HepG2 (cell line): ENCODE measurements at regions not wholly inside any gene's neighbourhood (a gene's known extent, or its start where the extent isn't known, plus 50 kb on each side); places are given as distances from the start of the nearest gene placed in this dataset.

Source experiments
- ATAC-seq: fragments of 200-7000 bp; cut with Tn5 transposase; 3 replicates; pipeline ENCODE4 v1.9.1; 2020; ENCODE audit warnings: mild to moderate bottlenecking, moderate library complexity
- BruUV-seq: library from RNA; stranded (reverse); fragments of 400-500 nt; replicated peaks from 2 replicates; lab custom pipeline; 2021; lab: Mats Ljungman, UMichigan
- CTCF ChIA-PET: fragments of 300-600 bp; formaldehyde crosslinking; extraction: SDS; loops from one replicate; lab custom pipeline; 2021; ENCODE audit warnings: low total read pairs, inconsistent platforms, low intra/inter-chr PET ratio; lab: Yijun Ruan, JAX
- POLR2A ChIA-PET: fragments of 350-600 bp; sonication (Branson Sonifier 250); formaldehyde crosslinking; loops from one replicate; lab custom pipeline; 2020; ENCODE audit warnings: antibody characterized with exemption, inconsistent platforms; lab: Yijun Ruan, JAX
- DNase-seq: peaks from one replicate; pipeline ENCODE4 v3.0.0-alpha.2; 2015; ENCODE audit warnings: low spot score
- FAIRE-seq: peaks from 3 replicates; lab custom pipeline; 2011; peaks lifted over from hg19 to GRCh38; lab: Jason Lieb, UNC
- H2AFZ ChIP-seq: one replicate; pipeline ENCODE4 v1.6.1; 2011; ENCODE audit warnings: low read length, inconsistent platforms
- H3K27ac ChIP-seq: fragments of 300-600 bp; 3 replicates; pipeline ENCODE4 v1.8.0; 2011; ENCODE audit warnings: mixed run types, mild to moderate bottlenecking, mixed read lengths, low read length, inconsistent platforms; ENCODE audit not compliant: insufficient read depth; ENCODE audit errors: extremely low read length
- H3K27me3 ChIP-seq, 2 experiments: fragments of 200-600 bp in 1 of 2; 2 replicates in 1 of 2; 3 replicates in 1 of 2; pipeline versions ENCODE4 v1.6.0 to v1.8.0; 2011; ENCODE audit warnings: low read length in 2 of 2, mild to moderate bottlenecking in 2 of 2, moderate library complexity in 2 of 2, inconsistent platforms in 1 of 2; ENCODE audit not compliant: insufficient read depth in 2 of 2, control insufficient read depth in 1 of 2
- H3K36me3 ChIP-seq, 2 experiments: fragments of 200-600 bp in 1 of 2; replicated peaks in 1 of 2; 2 replicates in 1 of 2; 3 replicates in 1 of 2; pipeline versions ENCODE4 v1.5.1 to v1.8.0; 2011; ENCODE audit warnings: low read length in 2 of 2, inconsistent platforms in 1 of 2; ENCODE audit not compliant: insufficient read depth in 2 of 2, control insufficient read depth in 1 of 2
- H3K4me1 ChIP-seq: 2 replicates; pipeline ENCODE4 v1.5.1; 2012; ENCODE audit warnings: low read length, inconsistent platforms; ENCODE audit not compliant: insufficient read depth
- H3K4me2 ChIP-seq: 2 replicates; pipeline ENCODE4 v1.6.0; 2011; ENCODE audit warnings: low read depth, low read length, inconsistent platforms
- H3K4me3 ChIP-seq, 3 experiments: fragments of 200-600 bp in 1 of 3; sonication (generic), shearing (Covaris generic) in 1 of 3; replicated peaks in 1 of 3; 2 replicates each; pipeline ENCODE4 v1.5.1; 2011 to 2016; ENCODE audit warnings: low read length in 3 of 3, inconsistent platforms in 2 of 3, low read depth in 2 of 3, mild to moderate bottlenecking in 2 of 3, control low read depth in 1 of 3, mixed read lengths in 1 of 3; ENCODE audit not compliant: insufficient read depth in 1 of 3
- H3K79me2 ChIP-seq: one replicate; pipeline ENCODE4 v1.6.1; 2011; ENCODE audit warnings: low read length, inconsistent platforms; ENCODE audit not compliant: insufficient read depth
- H3K9ac ChIP-seq: 2 replicates; pipeline ENCODE4 v1.6.0; 2011; ENCODE audit warnings: mild to moderate bottlenecking, low read depth, low read length, inconsistent platforms; ENCODE audit not compliant: insufficient read depth
- H3K9me3 ChIP-seq: 2 replicates; pipeline ENCODE4 v1.5.1; 2012; ENCODE audit warnings: mild to moderate bottlenecking, low read length
- H4K20me1 ChIP-seq: 2 replicates; pipeline ENCODE4 v1.6.0; 2011; ENCODE audit warnings: inconsistent platforms, mild to moderate bottlenecking, low read length, moderate library complexity; ENCODE audit not compliant: insufficient read depth
- ATAD3A ChIP-seq: sonication (generic); formaldehyde crosslinking; IDR thresholded peaks from 2 replicates; pipeline ENCODE4 v1.4.0; 2020; ENCODE audit warnings: missing genetic modification reagents
- CTCF ChIP-seq: sonication (generic); formaldehyde crosslinking; IDR thresholded peaks from 2 replicates; pipeline ENCODE4 v1.5.0; 2020; ENCODE audit warnings: mild to moderate bottlenecking, missing genetic modification reagents, moderate library complexity
- ELF1 ChIP-seq: sonication (generic); formaldehyde crosslinking; IDR thresholded peaks from 2 replicates; pipeline ENCODE4 v1.4.0; 2020; ENCODE audit warnings: missing genetic modification reagents
- KLF11 ChIP-seq: IDR thresholded peaks from 2 replicates; pipeline ENCODE4 v1.6.1; 2016; ENCODE audit warnings: missing compliant biosample characterization
- KLF9 ChIP-seq: IDR thresholded peaks from 2 replicates; pipeline ENCODE4 v1.6.1; 2016; ENCODE audit warnings: low read depth
- NCOR1 ChIP-seq: fragments of 200-600 bp; sonication (generic); IDR thresholded peaks from 2 replicates; pipeline ENCODE4 v1.7.0; 2017; ENCODE audit warnings: antibody characterized with exemption, low read length, borderline replicate concordance
- NPAS2 ChIP-seq: sonication (generic); formaldehyde crosslinking; IDR thresholded peaks from 2 replicates; pipeline ENCODE4 v1.8.0; 2022; ENCODE audit warnings: mild to moderate bottlenecking, missing genetic modification reagents, borderline replicate concordance
- RAD21 ChIP-seq: fragments of 450-650 bp; formaldehyde crosslinking; IDR thresholded peaks from 2 replicates; pipeline ENCODE4 v1.5.0; 2020; ENCODE audit warnings: mild to moderate bottlenecking
- SMC3 ChIP-seq: IDR thresholded peaks from 2 replicates; pipeline ENCODE4 v1.6.1; 2011; ENCODE audit warnings: low read length, improper control_type of control experiment
- SP1 ChIP-seq, 2 experiments: fragments of 450-650 bp in 1 of 2; sonication (generic) in 1 of 2; formaldehyde crosslinking in 1 of 2; IDR thresholded peaks; 2 replicates each; pipeline versions ENCODE4 v1.4.0 to v1.6.1; 2016 to 2020; ENCODE audit warnings: missing genetic modification reagents in 1 of 2
- SP4 ChIP-seq: sonication (generic); formaldehyde crosslinking; IDR thresholded peaks from 2 replicates; pipeline ENCODE4 v1.8.1; 2023; ENCODE audit warnings: mild to moderate bottlenecking, missing genetic modification reagents
- SSRP1 ChIP-seq: IDR thresholded peaks from 2 replicates; pipeline ENCODE4 v1.6.1; 2016; ENCODE audit warnings: control low read depth
- STAG1 ChIP-seq: sonication (generic); formaldehyde crosslinking; IDR thresholded peaks from 2 replicates; pipeline ENCODE4 v1.4.0; 2020; ENCODE audit warnings: missing genetic modification reagents
- XRCC5 ChIP-seq: fragments of 200-400 bp; formaldehyde crosslinking; optimal IDR thresholded peaks from 2 replicates; pipeline ENCODE3; 2017; ENCODE audit warnings: mild to moderate bottlenecking, low read length
- ZNF230 ChIP-seq: sonication (generic); formaldehyde crosslinking; IDR thresholded peaks from 2 replicates; pipeline ENCODE4 v1.4.0; 2020; ENCODE audit warnings: mild to moderate bottlenecking, missing genetic modification reagents
- WGBS: methylation state at CpG from one replicate; pipeline ENCODE4 v1.1.6; 2017; ENCODE audit warnings: low lambda C conversion rate; 5-methylcytosine and 5-hydroxymethylcytosine counted together
- in situ Hi-C: cut with HindIII; loops from 2 replicates; pipeline ENCODE4 v1.10.0; 2017; ENCODE audit warnings: low pct_unique_long_range_greater_than_20kb; ENCODE audit not compliant: extremely low pct_ligation_motif_present
- intact Hi-C: fragments of 100-400 bp; cut with micrococcal nuclease; formaldehyde crosslinking; loops from one replicate; pipeline ENCODE4 v1.10.0; 2022; ENCODE audit not compliant: unreplicated experiment

- Histone ChIP-seq H3K27ac (no peak overlapping the region), H3K27me3 (no peaks in the 10 kb centered on the region), H3K4me3 (no peak overlapping the region), H3K9me3 (no peaks in the 10 kb centered on the region), H3K4me2 (no peak overlapping the region), H2AFZ (no peak overlapping the region), H3K4me1 (no peaks in the 10 kb centered on the region), H3K79me2 (no peaks in the 10 kb centered on the region), H3K36me3 (no peaks in the 10 kb centered on the region), H3K9ac (no peak overlapping the region), H4K20me1 (no peaks in the 10 kb centered on the region)
- POLR2A ChIA-PET: no interaction called here
- FAIRE-seq (no peak), ATAC-seq (peak; percentile 99), DNase-seq (peak; percentile 62)
- in situ Hi-C loops: no loop called here
- intact Hi-C loops: no loop called here
- CTCF ChIA-PET: no interaction called here
- no peak for TF ChIP-seq ELF1 (CRISPR knock-in tag)
- TF ChIP-seq SP4 (CRISPR knock-in tag): no peak
- peak; percentile 68 for TF ChIP-seq SMC3
- TF ChIP-seq XRCC5: peak; percentile 18
- peak; percentile 87; the same call in 1 of the 2 replicates for TF ChIP-seq ZNF230 (CRISPR knock-in tag)
- TF ChIP-seq STAG1: peak; percentile 50
- peak; percentile 76; the same call in 1 of the 2 replicates for TF ChIP-seq KLF9 (CRISPR knock-in tag)
- peak; percentile 77 for TF ChIP-seq CTCF (CRISPR knock-in tag)
- 0 out of 2 replicates have a peak, but pooled peaks have one; percentile 43 for TF ChIP-seq RAD21 (CRISPR knock-in tag)
- no TSS peak for BruUV-seq
- 0% methylated on average over 2 of the region's 2 CpGs for WGBS
Measured at GRCh38 chr6:68572525-68572924, 62.6 kb upstream of the ADGRB3 start.

- Histone ChIP-seq H3K4me3 (no peak overlapping the region), H3K27ac (no peak overlapping the region)
Measured at GRCh38 chr6:68559716-68560115, 75.4 kb upstream of the ADGRB3 start.

More at GRCh38 chr6:68559716-68560115, 75.4 kb upstream of the ADGRB3 start:
- 4% methylated on average over 5 of the region's 5 CpGs for WGBS
- H3K79me2 ChIP-seq: no peaks in the 10 kb centered on the region
- H3K4me2 ChIP-seq: no peak overlapping the region
- H4K20me1 ChIP-seq: no peaks in the 10 kb centered on the region
- no peak overlapping the region for H2AFZ ChIP-seq
- H3K36me3 ChIP-seq: no peaks in the 10 kb centered on the region
- CTCF ChIA-PET: no interaction called here
- in situ Hi-C loops: no loop called here
- no TSS peak for BruUV-seq
- intact Hi-C loops: no loop called here
- ATAC-seq (no peak), FAIRE-seq (no peak), DNase-seq (no peak)
- POLR2A ChIA-PET: no interaction called here
- no peaks in the 10 kb centered on the region for H3K27me3 ChIP-seq
- TF ChIP-seq KLF11 (no peak), ATAD3A (CRISPR knock-in tag) (no peak), NCOR1 (no peak), SSRP1 (CRISPR knock-in tag) (no peak), NPAS2 (CRISPR knock-in tag) (no peak), SP1 (IDR thresholded peaks at IDR 0.05) (no peak), SP1 (CRISPR knock-in tag; IDR thresholded peaks at IDR 0.05) (no peak)
- no peak overlapping the region for H3K9ac ChIP-seq
- no peaks in the 10 kb centered on the region for H3K9me3 ChIP-seq
- no peaks in the 10 kb centered on the region for H3K4me1 ChIP-seq
